Left renal pelvis (tissue), 4 donors: ENCODE measurements at regions not wholly inside any gene's neighbourhood (a gene's known extent, or its start where the extent isn't known, plus 50 kb on each side); places are given as distances from the start of the nearest gene placed in this dataset.

Experiments
- DNase-seq, 4 donors: peaks; one replicate each; pipeline ENCODE4 v3.0.0-alpha.2; 2013; ENCODE audit warnings: low read depth in 4 of 4, low spot score in 3 of 4

- DNase-seq = no peak
Observed at GRCh38 chr4:180560896-180561295, 1682.3 kb upstream of the TENM3 start.

- no peak for DNase-seq
Observed at GRCh38 chr4:180564026-180564425, 1679.2 kb upstream of the TENM3 start.

GRCh38 chr4:180564448-180564847 is 1678.8 kb upstream of the TENM3 start:
- no peak for DNase-seq

- DNase-seq = no peak
Observed at GRCh38 chr4:180565856-180566431, 1677.3 kb upstream of the TENM3 start.

GRCh38 chr4:180566492-180566891 is 1676.7 kb upstream of the TENM3 start:
- no peak for DNase-seq

GRCh38 chr4:180567080-180567479 is 1676.1 kb upstream of the TENM3 start:
- no peak for DNase-seq

- DNase-seq = no peak
Observed at GRCh38 chr4:180571516-180572055, 1671.6 kb upstream of the TENM3 start.

- no peak for DNase-seq
Observed at GRCh38 chr4:180578175-180578574, 1665.0 kb upstream of the TENM3 start.

GRCh38 chr4:180581061-180581460 is 1662.1 kb upstream of the TENM3 start:
- no peak for DNase-seq

GRCh38 chr4:180587379-180587778 is 1655.8 kb upstream of the TENM3 start:
- no peak for DNase-seq

GRCh38 chr4:180589575-180589974 is 1653.6 kb upstream of the TENM3 start:
- no peak for DNase-seq

GRCh38 chr4:180596888-180597483 is 1646.2 kb upstream of the TENM3 start:
- no peak for DNase-seq

- no peak for DNase-seq
Observed at GRCh38 chr4:180598281-180598680, 1644.9 kb upstream of the TENM3 start.

GRCh38 chr4:180603791-180604190 is 1639.4 kb upstream of the TENM3 start:
- DNase-seq = no peak

GRCh38 chr4:180610324-180610723 is 1632.9 kb upstream of the TENM3 start:
- DNase-seq = no peak

- DNase-seq = no peak
Observed at GRCh38 chr4:180615746-180616145, 1627.5 kb upstream of the TENM3 start.

GRCh38 chr4:180617196-180617595 is 1626.0 kb upstream of the TENM3 start:
- no peak for DNase-seq

GRCh38 chr4:180618396-180618795 is 1624.8 kb upstream of the TENM3 start:
- DNase-seq = no peak

- DNase-seq = no peak
Observed at GRCh38 chr4:180619440-180619839, 1623.8 kb upstream of the TENM3 start.

GRCh38 chr4:180622254-180622653 is 1620.9 kb upstream of the TENM3 start:
- no peak for DNase-seq

GRCh38 chr4:180625653-180626052 is 1617.5 kb upstream of the TENM3 start:
- no peak for DNase-seq

GRCh38 chr4:180630012-180630665 is 1613.1 kb upstream of the TENM3 start:
- no peak for DNase-seq
